GM12874 (cell line): ENCODE measurements at regions not wholly inside any gene's neighbourhood (a gene's known extent, or its start where the extent isn't known, plus 50 kb on each side); places are given as distances from the start of the nearest gene placed in this dataset.

ENCODE experiments used
- CTCF ChIP-seq: IDR thresholded peaks from 2 replicates; pipeline ENCODE4 v1.5.1; 2011; ENCODE audit warnings: low read depth, mild to moderate bottlenecking, control low read depth, low read length, moderate library complexity; ENCODE audit not compliant: insufficient read depth

DNA sequence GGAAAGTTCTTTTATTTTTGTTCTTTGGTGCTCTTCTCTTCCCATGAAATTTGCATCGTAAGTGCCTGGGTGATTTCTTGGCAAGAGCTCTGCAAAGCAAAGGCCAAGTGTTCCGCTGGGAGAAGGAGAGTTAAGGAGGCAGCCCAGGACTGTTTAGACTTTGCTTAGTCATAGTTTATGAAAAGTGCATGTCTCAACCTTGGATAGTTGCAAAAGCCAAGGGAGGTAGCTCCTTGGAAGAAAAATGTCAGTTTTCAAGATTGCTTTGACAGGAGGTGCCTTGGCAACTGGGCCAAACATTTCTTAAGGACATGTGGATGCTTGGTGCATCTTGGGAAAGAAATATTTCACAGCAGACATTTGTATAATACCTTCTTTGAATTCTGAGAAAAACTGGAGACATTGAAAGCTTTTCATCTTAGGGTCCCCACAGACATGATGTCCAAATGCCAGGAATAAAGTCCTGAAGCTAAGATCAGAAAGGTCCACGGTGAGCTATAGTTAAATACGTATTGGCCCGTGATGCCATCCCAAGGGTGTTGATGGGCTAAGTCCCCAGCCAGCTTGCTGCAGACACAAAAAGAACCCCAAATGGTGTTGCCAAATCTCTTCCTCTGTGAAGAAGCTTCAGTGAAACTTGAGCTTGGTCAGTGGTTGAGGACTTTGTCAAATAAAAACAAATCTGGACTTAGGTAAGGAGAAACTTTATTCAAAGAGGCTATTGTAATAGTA, 96.3 kb upstream of the THUMPD2 start:
- no peak for TF ChIP-seq CTCF

DNA sequence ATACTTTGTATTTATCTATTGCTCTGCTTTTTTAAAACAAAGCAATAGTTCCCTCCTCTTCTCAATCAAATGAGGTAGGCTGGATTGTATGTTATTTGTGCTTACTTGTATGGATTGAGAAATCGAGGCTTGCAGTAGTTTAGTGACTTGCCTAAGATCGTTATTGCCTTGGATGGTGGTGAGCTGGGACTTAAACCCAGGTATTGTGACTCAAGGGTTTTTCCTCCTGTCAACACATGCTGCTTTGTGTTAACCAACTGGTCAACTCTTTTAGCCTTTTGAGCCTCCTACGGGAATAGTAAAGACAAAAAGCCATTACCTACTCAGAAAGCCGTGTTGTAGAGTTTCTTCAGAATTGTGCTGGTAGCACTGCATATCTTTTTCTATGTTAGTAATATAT, 95.2 kb upstream of the THUMPD2 start:
- no peak for TF ChIP-seq CTCF

DNA sequence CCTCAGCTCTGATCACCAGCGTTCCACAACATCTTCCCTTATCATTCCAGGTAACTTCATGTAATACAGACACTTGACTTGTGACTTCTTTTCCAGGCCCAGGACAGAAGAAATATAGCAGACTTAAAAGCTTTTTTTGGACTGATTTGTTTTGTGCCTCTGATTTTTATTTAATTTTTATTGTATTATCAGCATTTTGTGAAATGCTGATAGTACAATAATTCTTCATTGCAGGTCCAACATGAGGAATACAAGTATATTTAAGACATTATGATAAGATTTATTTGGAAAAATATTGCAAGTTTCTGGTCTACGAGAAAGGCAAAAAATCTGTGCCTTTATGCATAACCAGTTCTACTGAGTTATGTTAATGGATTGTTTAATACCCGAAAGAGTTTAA, 94.5 kb upstream of the THUMPD2 start:
- no peak for TF ChIP-seq CTCF

DNA sequence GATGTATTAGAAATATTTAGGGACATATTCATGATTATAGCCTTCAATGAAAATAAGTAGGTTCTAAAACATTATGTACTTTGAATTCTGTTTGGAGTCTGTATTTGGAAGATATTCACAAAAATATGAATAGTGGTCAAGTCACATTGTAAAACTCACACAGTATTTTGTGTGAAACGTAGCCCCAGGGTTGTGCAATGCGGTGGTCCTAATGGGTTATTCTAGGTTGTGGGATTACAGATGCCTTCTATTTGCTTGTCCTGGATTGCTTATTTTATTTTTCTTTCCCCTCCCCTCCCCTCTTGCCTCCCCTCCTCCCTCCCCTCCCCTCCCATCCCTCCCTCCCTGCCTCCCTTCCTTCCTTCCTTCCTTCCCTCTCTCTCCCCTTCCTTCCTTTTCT, 93.7 kb upstream of the THUMPD2 start:
- no peak for TF ChIP-seq CTCF

DNA sequence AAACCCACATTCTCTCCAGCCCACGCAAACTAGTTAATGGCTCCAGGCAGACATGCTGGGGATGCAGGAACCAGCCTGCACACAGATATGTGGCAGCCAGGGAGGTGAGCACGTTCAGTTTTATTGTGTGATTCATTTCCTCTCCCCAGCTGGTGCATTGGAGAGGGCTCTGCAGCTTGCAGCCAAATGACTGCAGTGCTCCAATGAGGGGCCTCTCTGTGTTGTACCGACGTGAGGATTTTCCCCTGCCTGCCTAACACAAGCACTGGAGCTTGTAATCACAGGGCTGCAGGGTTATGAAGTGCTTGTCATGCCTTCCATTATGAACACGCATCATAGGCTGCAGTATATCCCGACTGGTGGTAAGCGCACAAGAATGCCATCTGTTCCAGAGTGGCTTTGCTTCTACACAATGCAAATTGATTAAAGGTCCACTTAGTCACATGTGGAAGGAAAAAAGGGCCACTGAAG, 92.3 kb upstream of the THUMPD2 start:
- no peak for TF ChIP-seq CTCF

DNA sequence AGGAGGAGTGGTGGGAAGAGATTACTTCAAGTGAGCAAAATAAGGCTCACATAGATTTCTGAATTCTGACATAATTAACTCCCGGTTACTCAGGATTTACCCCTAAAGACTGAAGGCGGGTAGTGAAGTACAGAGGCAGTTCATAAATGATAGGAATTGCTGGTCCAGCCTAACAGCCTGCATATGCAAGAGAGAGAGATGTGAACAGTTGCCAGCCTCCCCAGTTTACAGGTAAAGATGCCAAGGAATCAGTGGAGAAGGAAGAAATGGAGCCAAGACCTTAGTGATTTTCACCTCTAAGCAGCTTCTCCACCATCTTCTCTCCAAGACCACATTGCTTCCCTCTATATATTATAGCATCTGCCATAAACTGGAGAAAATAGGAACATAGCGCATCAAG, 91.8 kb upstream of the THUMPD2 start:
- no peak for TF ChIP-seq CTCF

GRCh38 chr2:39867268-39867667, 88.2 kb upstream of the THUMPD2 start:
- no peak for TF ChIP-seq CTCF

DNA sequence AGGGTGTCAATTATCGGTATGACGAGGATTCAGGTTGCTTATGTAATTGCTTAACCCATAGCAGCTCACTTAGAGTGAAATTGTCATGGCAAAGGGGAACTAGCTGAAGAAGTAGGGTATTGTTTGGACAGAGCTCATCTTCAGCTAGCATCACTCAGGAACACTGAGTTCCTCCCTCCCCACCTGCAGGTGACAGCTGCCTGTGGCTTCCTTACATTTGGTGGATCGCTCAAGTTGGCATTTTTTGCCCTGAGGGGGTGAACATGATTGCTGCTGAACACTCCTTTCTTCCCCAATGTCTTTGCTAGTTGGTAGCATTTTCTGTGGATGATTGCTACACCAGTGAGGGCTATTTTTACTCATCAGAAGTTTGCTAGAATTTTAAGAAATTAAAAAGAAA, 86.7 kb upstream of the THUMPD2 start:
- no peak for TF ChIP-seq CTCF
